NCI-H69 (cell line): ENCODE measurements at regions not wholly inside any gene's neighbourhood (a gene's known extent, or its start where the extent isn't known, plus 50 kb on each side); places are given as distances from the start of the nearest gene placed in this dataset.

ENCODE experiments used
- DNase-seq: peaks from one replicate; lab custom pipeline; 2025; lab: John Stamatoyannopoulos, UW

- no peak for DNase-seq
These were observed 96.4 kb downstream of the FOXL3 start for GRCh38 chr7:386385-386784.

- DNase-seq: no peak
These were observed 97.4 kb downstream of the FOXL3 start for GRCh38 chr7:387132-388022.

GRCh38 chr7:388023-388960 is 98.3 kb downstream of the FOXL3 start:
- no peak for DNase-seq

- no peak for DNase-seq
These were observed 99.2 kb downstream of the FOXL3 start for GRCh38 chr7:388961-389701.

DNA sequence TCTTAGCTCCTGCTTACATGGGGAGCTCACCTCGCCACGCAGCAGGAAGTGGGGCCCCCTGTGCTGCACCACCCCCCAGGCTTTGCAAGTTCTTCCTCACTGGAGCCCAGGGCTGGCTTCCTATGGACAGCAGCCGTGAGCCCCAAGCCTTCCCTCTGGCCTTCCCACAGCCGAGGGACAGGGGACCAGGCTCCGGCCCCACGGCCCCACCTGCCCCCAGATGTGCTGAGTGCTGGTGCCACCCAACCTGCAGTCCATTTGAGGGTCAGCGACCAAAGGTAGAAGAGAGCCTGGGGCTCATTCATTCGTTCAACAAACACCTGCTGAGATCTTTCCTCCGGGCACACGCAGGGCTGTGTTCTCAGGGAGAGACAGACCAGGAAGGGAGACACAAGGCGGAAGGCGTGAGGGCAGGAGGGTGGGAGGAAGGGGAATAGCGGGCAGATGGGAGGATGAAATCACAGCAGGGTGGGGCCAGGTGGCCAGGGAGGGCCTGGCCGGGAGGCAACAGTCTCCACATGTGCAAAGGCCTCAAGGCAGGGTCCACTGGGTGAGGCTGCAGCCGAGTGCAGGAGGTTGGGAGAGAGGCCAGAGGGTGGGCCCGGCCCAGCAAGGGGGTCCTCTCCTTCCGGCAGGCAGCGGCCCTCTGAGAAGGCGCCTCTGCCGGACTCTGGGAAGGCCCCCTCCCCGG is 100.1 kb downstream of the FOXL3 start:
- DNase-seq: no peak

- no peak for DNase-seq
These were observed 100.9 kb downstream of the FOXL3 start for GRCh38 chr7:390761-391410.

DNA sequence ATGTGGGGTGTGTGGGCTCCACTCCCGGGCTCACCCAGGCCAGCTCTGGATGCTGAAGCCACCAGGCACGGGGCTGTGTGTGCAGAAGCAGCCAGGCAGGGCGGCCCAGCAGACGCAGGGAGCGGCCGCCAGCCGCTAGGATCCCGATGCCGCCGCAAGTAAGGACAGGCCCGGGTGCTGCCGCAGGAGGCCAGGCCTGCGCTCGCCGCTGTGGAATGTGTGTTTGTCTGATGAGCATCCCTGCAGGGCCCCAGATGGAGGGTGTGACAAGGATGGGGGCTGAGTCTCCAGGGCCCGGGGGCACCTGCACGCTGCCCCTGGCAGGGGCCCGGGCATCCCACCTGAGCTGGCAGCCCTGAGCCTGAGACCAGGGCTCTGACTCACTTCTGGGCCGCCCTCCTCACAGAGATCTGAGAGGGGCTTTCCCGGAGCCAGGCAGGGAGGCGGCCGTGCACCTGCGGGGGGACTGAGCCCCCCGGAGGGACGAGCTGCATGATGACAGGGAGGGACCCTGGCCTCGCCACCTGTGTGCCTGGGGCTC is 101.5 kb downstream of the FOXL3 start:
- DNase-seq: no peak

GRCh38 chr7:391961-392524 is 102.1 kb downstream of the FOXL3 start:
- DNase-seq: no peak

DNA sequence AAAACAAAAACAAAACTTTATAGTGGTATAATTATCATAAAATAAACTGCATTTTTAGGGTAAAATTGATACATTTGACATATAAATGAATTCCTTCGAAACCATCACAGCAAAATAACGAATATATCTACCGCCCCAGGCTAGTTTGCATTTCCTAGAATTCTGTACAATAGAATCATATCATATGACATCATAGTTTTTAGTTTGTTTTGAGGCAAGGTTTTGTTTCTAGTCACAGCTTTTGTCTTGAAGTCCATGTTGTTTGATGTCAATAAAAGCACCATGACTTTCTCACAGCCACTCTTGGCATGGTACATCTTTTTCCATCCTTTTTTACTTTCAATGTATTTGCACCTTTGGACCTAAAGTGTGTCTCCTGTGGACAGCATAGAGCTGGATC is 102.9 kb downstream of the FOXL3 start:
- DNase-seq: no peak

DNA sequence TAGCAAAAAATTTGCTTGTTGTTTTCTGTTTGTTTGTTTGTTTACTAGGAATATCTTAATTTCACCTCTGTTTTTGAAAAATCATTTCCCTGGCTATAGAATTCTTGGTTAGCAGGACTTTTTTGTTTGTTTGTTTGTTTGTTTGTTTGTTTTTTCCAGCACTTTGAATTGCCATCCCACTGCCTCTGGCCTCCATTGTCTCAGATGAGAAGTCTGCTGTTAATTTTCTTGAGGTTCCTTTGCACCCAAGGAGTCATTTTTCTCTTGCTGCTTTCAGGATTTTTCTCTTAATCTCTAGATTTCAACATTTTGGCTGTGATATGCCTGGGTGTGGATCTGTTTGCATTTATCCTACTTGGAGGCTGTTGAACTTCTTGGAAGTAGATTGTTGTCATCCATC is 105.7 kb downstream of the FOXL3 start:
- no peak for DNase-seq

DNA sequence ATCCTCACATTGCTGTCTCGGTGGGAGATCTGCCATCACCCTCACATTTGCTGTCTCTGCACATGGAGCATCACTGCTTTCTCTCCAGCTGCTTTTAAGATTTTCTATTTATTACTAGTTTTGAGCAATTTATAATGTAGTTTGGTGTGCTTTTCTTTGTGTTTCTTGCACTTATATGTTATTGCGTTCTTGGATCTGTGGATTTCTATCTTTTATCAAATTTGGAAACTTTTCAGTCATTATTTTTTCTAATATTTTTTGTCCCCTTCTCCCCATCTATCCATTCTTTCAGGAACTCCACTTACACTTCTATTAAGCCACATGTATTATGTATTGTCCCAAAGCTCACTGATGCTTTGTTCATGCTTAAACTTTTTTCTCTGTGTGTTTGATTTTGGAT is 108.9 kb downstream of the FOXL3 start:
- no peak for DNase-seq

DNA sequence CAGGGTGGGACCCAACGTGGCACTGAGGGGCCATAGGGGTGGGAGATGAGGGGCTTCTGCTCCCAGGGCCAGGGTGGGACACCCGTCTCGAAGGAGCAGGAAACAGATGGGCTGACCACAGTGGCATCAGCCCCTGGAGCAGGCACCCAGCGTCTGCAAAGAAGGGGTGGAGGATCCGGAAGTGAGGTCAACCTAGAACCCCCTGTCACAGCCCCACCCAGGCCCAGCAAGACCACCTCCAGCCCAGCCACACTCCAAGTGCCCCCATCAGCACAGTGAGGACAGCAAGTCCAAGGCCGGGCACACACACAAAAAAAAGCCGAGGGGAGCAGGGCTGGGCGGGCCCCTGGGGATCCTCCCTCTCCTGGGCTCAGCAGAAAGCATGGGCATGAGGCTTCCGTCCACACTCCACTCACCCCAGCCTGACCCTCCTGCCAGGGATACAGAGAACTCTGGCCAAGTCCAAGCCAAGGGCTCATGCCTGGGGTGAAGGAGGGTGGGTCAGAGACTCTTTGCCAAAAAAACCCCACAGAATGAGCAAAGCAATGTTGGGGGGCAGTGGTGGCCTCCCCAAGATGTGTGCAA is 111.0 kb downstream of the FOXL3 start:
- DNase-seq: no peak

- no peak for DNase-seq
These were observed 111.5 kb downstream of the FOXL3 start for GRCh38 chr7:401495-401894.

GRCh38 chr7:404812-405488 is 114.7 kb downstream of the PDGFA start:
- no peak for DNase-seq

DNA sequence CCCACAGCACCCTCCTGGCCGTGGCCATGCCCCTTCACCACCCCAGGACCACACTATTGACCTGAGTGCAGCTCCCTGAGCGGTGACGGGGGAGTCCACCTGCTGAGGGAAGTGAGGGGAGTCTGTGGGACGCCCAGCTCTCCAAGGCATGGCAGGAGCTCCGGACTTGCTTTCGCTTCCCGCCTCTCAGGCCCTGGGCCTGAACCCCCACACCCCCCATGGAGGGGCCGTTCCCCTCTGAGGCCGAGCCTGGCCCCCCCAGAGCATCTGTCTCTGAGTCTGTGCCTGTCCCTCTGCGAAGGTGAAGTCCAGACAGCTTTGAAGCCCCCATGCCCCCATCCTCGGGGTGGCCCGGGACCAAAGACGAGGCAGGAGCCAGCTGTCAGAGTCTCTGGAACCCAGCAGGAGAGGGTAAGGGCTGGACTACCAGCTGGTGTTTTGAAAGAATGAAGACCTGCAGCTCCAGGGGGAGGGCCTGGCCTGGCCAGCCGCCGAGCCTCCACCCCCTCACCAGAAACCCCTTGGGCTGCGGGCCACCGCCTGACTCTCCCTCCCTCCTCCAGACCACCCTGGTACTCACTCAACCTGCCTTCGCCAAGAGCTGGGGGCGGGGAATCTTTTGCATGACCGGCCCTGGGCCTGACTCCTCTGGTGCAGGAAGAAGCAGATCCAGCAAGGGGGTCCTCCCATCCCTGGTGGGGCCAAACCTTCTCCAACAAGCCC is 114.0 kb downstream of the PDGFA start:
- no peak for DNase-seq

GRCh38 chr7:407721-408539 is 111.7 kb downstream of the PDGFA start:
- no peak for DNase-seq

- DNase-seq: no peak
These were observed 110.8 kb downstream of the PDGFA start for GRCh38 chr7:408751-409311.
